Neural cell (in vitro differentiated cells): ENCODE measurements at regions not wholly inside any gene's neighbourhood (a gene's known extent, or its start where the extent isn't known, plus 50 kb on each side); places are given as distances from the start of the nearest gene placed in this dataset.

Experiments used
- H2AFZ ChIP-seq: fragments of 200-600, 300-800 bp; sonication (generic), shearing (Covaris generic); 2 replicates; pipeline ENCODE4 v1.6.0; 2014; ENCODE audit warnings: low read depth, mild to moderate bottlenecking, antibody characterized with exemption, low read length, moderate library complexity
- H3F3A ChIP-seq: fragments of 200-600 bp; shearing (Covaris generic); 2 replicates; pipeline ENCODE4 v1.6.1; 2016; ENCODE audit warnings: mild to moderate bottlenecking, moderate library complexity, mixed read lengths, antibody characterized with exemption, low read length; ENCODE audit not compliant: insufficient read depth, poor library complexity, severe bottlenecking
- H3K27ac ChIP-seq: fragments of 200-600, 300-800 bp; sonication (generic), shearing (Covaris generic); 2 replicates; pipeline ENCODE4 v1.5.1; 2014; ENCODE audit warnings: mild to moderate bottlenecking, low read length, moderate library complexity
- H3K27me3 ChIP-seq: fragments of 300-800, 200-600 bp; sonication (generic), shearing (Covaris generic); 2 replicates; pipeline ENCODE4 v1.6.0; 2014; ENCODE audit warnings: mild to moderate bottlenecking, low read depth, low read length, moderate library complexity; ENCODE audit not compliant: insufficient read depth
- H3K36me3 ChIP-seq: fragments of 300-800, 200-600 bp; sonication (generic), shearing (Covaris generic); 2 replicates; pipeline ENCODE4 v1.5.1; 2014; ENCODE audit warnings: mild to moderate bottlenecking, antibody characterized with exemption, low read length, moderate library complexity; ENCODE audit not compliant: insufficient read depth
- H3K4me2 ChIP-seq: fragments of 300-800, 200-600 bp; sonication (generic), shearing (Covaris generic); 2 replicates; pipeline ENCODE4 v1.6.0; 2014; ENCODE audit warnings: mild to moderate bottlenecking, low read length
- H3K4me3 ChIP-seq: fragments of 300-800, 200-600 bp; sonication (generic), shearing (Covaris generic); 2 replicates; pipeline ENCODE4 v1.5.1; 2014; ENCODE audit warnings: mild to moderate bottlenecking, low read length, moderate library complexity
- H3K79me2 ChIP-seq: fragments of 200-600 bp; shearing (Covaris generic); replicated peaks from 2 replicates; pipeline ENCODE4 v1.6.0; 2014; ENCODE audit warnings: mild to moderate bottlenecking, low read length, moderate library complexity; ENCODE audit not compliant: insufficient read depth
- H3K9ac ChIP-seq: fragments of 300-800, 200-600 bp; sonication (generic), shearing (Covaris generic); 2 replicates; pipeline ENCODE4 v1.6.1; 2016; ENCODE audit warnings: mild to moderate bottlenecking, low read length, mixed read lengths
- H3K9me2 ChIP-seq: fragments of 200-600 bp; shearing (Covaris generic); 2 replicates; pipeline ENCODE4 v1.6.1; 2016; ENCODE audit warnings: mild to moderate bottlenecking, low read length, mixed read lengths; ENCODE audit not compliant: insufficient read depth
- H3K9me3 ChIP-seq: fragments of 200-600, 300-800 bp; sonication (generic), shearing (Covaris generic); 2 replicates; pipeline ENCODE4 v1.6.1; 2016; ENCODE audit warnings: mild to moderate bottlenecking, mixed run types, low read length, moderate library complexity, mixed read lengths
- H4K20me1 ChIP-seq: fragments of 200-600 bp; shearing (Covaris generic); 2 replicates; pipeline ENCODE4 v1.6.1; 2016; ENCODE audit warnings: mild to moderate bottlenecking, mixed run types; ENCODE audit not compliant: insufficient read depth
- EP300 ChIP-seq: fragments of 450-650 bp; conservative IDR thresholded peaks from 2 replicates; pipeline ENCODE4 v1.6.1; 2014; ENCODE audit warnings: antibody characterized with exemption, mild to moderate bottlenecking, moderate library complexity; ENCODE audit not compliant: poor library complexity, severe bottlenecking
- EZH2 ChIP-seq: fragments of 200-600, 300-800 bp; shearing (Covaris generic), sonication (generic); IDR thresholded peaks from 2 replicates; pipeline ENCODE4 v1.6.1; 2014; ENCODE audit warnings: antibody characterized with exemption, low read length, borderline replicate concordance, mild to moderate bottlenecking; ENCODE audit not compliant: insufficient read depth, poor library complexity, severe bottlenecking
- MXI1 ChIP-seq: fragments of 450-650 bp; conservative IDR thresholded peaks from 2 replicates; pipeline ENCODE4 v1.6.1; 2014; ENCODE audit warnings: antibody characterized with exemption, mild to moderate bottlenecking; ENCODE audit not compliant: poor library complexity, severe bottlenecking
- POLR2AphosphoS5 ChIP-seq: IDR thresholded peaks from 2 replicates; pipeline ENCODE4 v1.6.1; 2012
- RAD21 ChIP-seq: fragments of 450-650 bp; conservative IDR thresholded peaks from 2 replicates; pipeline ENCODE4 v1.6.1; 2014; ENCODE audit warnings: antibody characterized with exemption, mild to moderate bottlenecking, moderate library complexity
- SMC3 ChIP-seq: fragments of 450-650 bp; conservative IDR thresholded peaks from 2 replicates; pipeline ENCODE4 v1.6.1; 2014; ENCODE audit warnings: antibody characterized with exemption, mild to moderate bottlenecking, moderate library complexity; ENCODE audit not compliant: poor library complexity
- TAF1 ChIP-seq: IDR thresholded peaks from 2 replicates; pipeline ENCODE4 v1.6.1; 2012; ENCODE audit warnings: low read depth
- TF ChIP-seq, protein P1 (sequence below): IDR thresholded peaks from 2 replicates; pipeline ENCODE4 v1.6.1; 2012; ENCODE audit warnings: borderline replicate concordance
- TF ChIP-seq, protein P2 (sequence below): fragments of 450-650 bp; IDR thresholded peaks from 2 replicates; pipeline ENCODE4 v1.5.1; 2014; ENCODE audit warnings: antibody characterized with exemption, mild to moderate bottlenecking, moderate library complexity; ENCODE audit not compliant: poor library complexity, severe bottlenecking

DNA sequence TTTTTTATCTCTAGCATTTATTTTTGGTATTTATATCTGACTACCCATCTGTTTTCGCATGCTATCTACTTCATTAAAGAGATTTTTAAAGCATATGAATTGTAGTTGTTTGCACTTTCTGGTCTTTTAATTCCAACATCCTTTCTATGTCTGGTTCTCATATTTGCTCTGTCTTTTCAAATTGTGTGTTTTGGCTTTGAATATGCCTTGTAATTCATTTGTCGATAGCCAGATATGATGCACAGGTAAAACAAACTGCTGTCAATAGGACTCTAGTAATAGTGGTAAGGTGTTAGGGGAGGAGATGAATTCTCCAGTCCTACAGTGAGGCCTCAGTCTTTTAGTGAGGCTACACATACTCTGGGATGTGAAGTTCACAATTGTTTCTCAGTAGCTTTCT lies 530.8 kb upstream of the CCDC179 start:
- Histone ChIP-seq H3K9ac (no peak overlapping the region), H3K9me3 (no peaks in the 10 kb centered on the region), H3K27ac (no peak overlapping the region), H3K27me3 (no peaks in the 10 kb centered on the region), H4K20me1 (no peaks in the 10 kb centered on the region), H3K36me3 (no peaks in the 10 kb centered on the region), H3K9me2 (no peaks in the 10 kb centered on the region), H3F3A (no peaks in the 10 kb centered on the region), H3K4me2 (no peak overlapping the region), H2AFZ (no peak overlapping the region), H3K79me2 (no peaks in the 10 kb centered on the region), H3K4me3 (no peak overlapping the region)
- TF ChIP-seq SMC3 (no peak), EP300 (no peak), POLR2AphosphoS5 (no peak), MXI1 (no peak), TAF1 (no peak), EZH2 (no peak), RAD21 (no peak)
- TF ChIP-seq, protein P1, sequence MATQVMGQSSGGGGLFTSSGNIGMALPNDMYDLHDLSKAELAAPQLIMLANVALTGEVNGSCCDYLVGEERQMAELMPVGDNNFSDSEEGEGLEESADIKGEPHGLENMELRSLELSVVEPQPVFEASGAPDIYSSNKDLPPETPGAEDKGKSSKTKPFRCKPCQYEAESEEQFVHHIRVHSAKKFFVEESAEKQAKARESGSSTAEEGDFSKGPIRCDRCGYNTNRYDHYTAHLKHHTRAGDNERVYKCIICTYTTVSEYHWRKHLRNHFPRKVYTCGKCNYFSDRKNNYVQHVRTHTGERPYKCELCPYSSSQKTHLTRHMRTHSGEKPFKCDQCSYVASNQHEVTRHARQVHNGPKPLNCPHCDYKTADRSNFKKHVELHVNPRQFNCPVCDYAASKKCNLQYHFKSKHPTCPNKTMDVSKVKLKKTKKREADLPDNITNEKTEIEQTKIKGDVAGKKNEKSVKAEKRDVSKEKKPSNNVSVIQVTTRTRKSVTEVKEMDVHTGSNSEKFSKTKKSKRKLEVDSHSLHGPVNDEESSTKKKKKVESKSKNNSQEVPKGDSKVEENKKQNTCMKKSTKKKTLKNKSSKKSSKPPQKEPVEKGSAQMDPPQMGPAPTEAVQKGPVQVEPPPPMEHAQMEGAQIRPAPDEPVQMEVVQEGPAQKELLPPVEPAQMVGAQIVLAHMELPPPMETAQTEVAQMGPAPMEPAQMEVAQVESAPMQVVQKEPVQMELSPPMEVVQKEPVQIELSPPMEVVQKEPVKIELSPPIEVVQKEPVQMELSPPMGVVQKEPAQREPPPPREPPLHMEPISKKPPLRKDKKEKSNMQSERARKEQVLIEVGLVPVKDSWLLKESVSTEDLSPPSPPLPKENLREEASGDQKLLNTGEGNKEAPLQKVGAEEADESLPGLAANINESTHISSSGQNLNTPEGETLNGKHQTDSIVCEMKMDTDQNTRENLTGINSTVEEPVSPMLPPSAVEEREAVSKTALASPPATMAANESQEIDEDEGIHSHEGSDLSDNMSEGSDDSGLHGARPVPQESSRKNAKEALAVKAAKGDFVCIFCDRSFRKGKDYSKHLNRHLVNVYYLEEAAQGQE, result no peak
- TF ChIP-seq, protein P2, sequence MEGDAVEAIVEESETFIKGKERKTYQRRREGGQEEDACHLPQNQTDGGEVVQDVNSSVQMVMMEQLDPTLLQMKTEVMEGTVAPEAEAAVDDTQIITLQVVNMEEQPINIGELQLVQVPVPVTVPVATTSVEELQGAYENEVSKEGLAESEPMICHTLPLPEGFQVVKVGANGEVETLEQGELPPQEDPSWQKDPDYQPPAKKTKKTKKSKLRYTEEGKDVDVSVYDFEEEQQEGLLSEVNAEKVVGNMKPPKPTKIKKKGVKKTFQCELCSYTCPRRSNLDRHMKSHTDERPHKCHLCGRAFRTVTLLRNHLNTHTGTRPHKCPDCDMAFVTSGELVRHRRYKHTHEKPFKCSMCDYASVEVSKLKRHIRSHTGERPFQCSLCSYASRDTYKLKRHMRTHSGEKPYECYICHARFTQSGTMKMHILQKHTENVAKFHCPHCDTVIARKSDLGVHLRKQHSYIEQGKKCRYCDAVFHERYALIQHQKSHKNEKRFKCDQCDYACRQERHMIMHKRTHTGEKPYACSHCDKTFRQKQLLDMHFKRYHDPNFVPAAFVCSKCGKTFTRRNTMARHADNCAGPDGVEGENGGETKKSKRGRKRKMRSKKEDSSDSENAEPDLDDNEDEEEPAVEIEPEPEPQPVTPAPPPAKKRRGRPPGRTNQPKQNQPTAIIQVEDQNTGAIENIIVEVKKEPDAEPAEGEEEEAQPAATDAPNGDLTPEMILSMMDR, result no peak

DNA sequence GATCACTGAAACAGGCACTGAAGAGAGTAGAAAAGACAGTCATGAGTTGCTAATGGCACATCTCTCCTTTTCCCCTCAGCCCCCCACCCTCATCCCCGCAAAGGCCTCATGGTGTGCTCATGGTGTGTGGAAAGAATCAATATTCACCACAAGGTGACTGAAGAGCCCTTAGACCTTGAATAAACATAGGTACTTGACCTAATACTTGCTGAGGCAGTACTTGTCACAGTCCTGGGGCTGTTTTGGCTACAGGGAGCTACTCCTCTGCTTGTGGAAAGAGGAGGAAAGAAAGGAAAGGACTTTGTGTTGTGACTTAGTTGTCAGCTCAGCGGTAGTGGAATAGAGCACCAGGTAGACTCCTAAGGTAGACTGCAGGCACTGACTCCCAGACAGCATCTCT lies 537.8 kb upstream of the CCDC179 start:
- Histone ChIP-seq H3K79me2 (no peaks in the 10 kb centered on the region), H3K4me2 (no peak overlapping the region), H3K4me3 (no peak overlapping the region), H3K27ac (no peak overlapping the region), H3K9ac (no peak overlapping the region), H3K27me3 (no peaks in the 10 kb centered on the region), H4K20me1 (no peaks in the 10 kb centered on the region), H3K9me3 (no peaks in the 10 kb centered on the region), H2AFZ (no peak overlapping the region), H3F3A (no peaks in the 10 kb centered on the region), H3K9me2 (no peaks in the 10 kb centered on the region), H3K36me3 (no peaks in the 10 kb centered on the region)
- TF ChIP-seq, protein P1, result no peak
- TF ChIP-seq EP300 (no peak), EZH2 (no peak), SMC3 (no peak), TAF1 (no peak), MXI1 (no peak), RAD21 (no peak), POLR2AphosphoS5 (no peak)
- TF ChIP-seq, protein P2, result no peak
